Hematopoietic multipotent progenitor cell treated with erythropoietin and hydrocortisone succinate and interleukin-3 and kit ligand, for 8 days (in vitro differentiated cells): ENCODE measurements at regions not wholly inside any gene's neighbourhood (a gene's known extent, or its start where the extent isn't known, plus 50 kb on each side); places are given as distances from the start of the nearest gene placed in this dataset.
"Not testable (repeated sequence)": the region's sequence is repeated elsewhere in the genome, so short reads cannot be mapped to it uniquely, and the experiment has no call there.

Source experiments
- DNase-seq: peaks from one replicate; pipeline ENCODE4 v3.0.0-alpha.2; 2015

- DNase-seq = no peak
These were observed 279.5 kb downstream of the ZNF326 start for GRCh38 chr1:90274376-90274775.

- DNase-seq = no peak
These were observed 278.4 kb downstream of the ZNF326 start for GRCh38 chr1:90273241-90273774.

GRCh38 chr1:90262791-90263190, 267.9 kb downstream of the ZNF326 start:
- no peak for DNase-seq

- no peak for DNase-seq
These were observed 267.4 kb downstream of the ZNF326 start for GRCh38 chr1:90262286-90262685.

GRCh38 chr1:90246069-90246468, 251.2 kb downstream of the ZNF326 start:
- DNase-seq = no peak

- no peak for DNase-seq
These were observed 241.6 kb downstream of the ZNF326 start for GRCh38 chr1:90236493-90236892.

- no peak for DNase-seq
These were observed 228.5 kb downstream of the ZNF326 start for GRCh38 chr1:90223401-90223800.

GRCh38 chr1:90220941-90221693, 226.2 kb downstream of the ZNF326 start:
- DNase-seq = no peak

- no peak for DNase-seq
These were observed 225.6 kb downstream of the ZNF326 start for GRCh38 chr1:90220496-90220895.

GRCh38 chr1:90219166-90219871, 224.4 kb downstream of the ZNF326 start:
- DNase-seq = not testable (repeated sequence)

GRCh38 chr1:90210633-90211491, 216.0 kb downstream of the ZNF326 start:
- DNase-seq = no peak

- DNase-seq = no peak
These were observed 214.0 kb downstream of the ZNF326 start for GRCh38 chr1:90208949-90209348.

- no peak for DNase-seq
These were observed 211.3 kb downstream of the ZNF326 start for GRCh38 chr1:90206260-90206659.

GRCh38 chr1:90204780-90205179, 209.9 kb downstream of the ZNF326 start:
- no peak for DNase-seq

GRCh38 chr1:90204023-90204590, 209.2 kb downstream of the ZNF326 start:
- no peak for DNase-seq

GRCh38 chr1:90201467-90202358, 206.8 kb downstream of the ZNF326 start:
- no peak for DNase-seq

GRCh38 chr1:90200646-90201205, 205.8 kb downstream of the ZNF326 start:
- no peak for DNase-seq

- DNase-seq = no peak
These were observed 203.9 kb downstream of the ZNF326 start for GRCh38 chr1:90198616-90199332.

GRCh38 chr1:90193116-90193515, 198.2 kb downstream of the ZNF326 start:
- DNase-seq = no peak

GRCh38 chr1:90192408-90192807, 197.5 kb downstream of the ZNF326 start:
- DNase-seq = no peak

- DNase-seq = no peak
These were observed 195.6 kb downstream of the ZNF326 start for GRCh38 chr1:90190523-90190922.
